ENCODE measurements at regions not wholly inside any gene's neighbourhood (a gene's known extent, or its start where the extent isn't known, plus 50 kb on each side); places are given as distances from the start of the nearest gene placed in this dataset.

- no peaks in the 10 kb centered on the region for H3F3A ChIP-seq (ENCODE audit: insufficient read depth)
- no peaks in the 10 kb centered on the region for H3K36me3 ChIP-seq (ENCODE audit: low read length)
- no peak overlapping the region for H2AFZ ChIP-seq (ENCODE audit: low read depth, low read length, severe bottlenecking)
- TF ChIP-seq EZH2phosphoT487 (conservative IDR thresholded peaks at IDR 0.05; ENCODE audit: low read length) (no peak), CTCF (IDR thresholded peaks at IDR 0.05; ENCODE audit: insufficient read depth, low read length, poor library complexity, severe bottlenecking) (no peak)
- H4K20me1 ChIP-seq (ENCODE audit: low read depth, low read length), result no peaks in the 10 kb centered on the region
- no peaks in the 10 kb centered on the region for H3K9me3 ChIP-seq (ENCODE audit: insufficient read depth, low read length)
- H3K79me2 ChIP-seq (ENCODE audit: insufficient read depth, low read length), result no peaks in the 10 kb centered on the region
- H3K9ac ChIP-seq (ENCODE audit: low read length), result no peak overlapping the region
- no peak overlapping the region for H3K4me2 ChIP-seq (ENCODE audit: low read depth, low read length, poor library complexity, severe bottlenecking)
- H3K4me3 ChIP-seq (ENCODE audit: insufficient read depth, low read length, poor library complexity, severe bottlenecking), result no peak overlapping the region
- H3K9me2 ChIP-seq (replicated peaks; ENCODE audit: insufficient read depth, low read length), result no peaks in the 10 kb centered on the region
- no peaks in the 10 kb centered on the region for H3K27me3 ChIP-seq (ENCODE audit: low read length)
- H3K27ac ChIP-seq (ENCODE audit: low read depth, low read length), result no peak overlapping the region
These were observed 182.3 kb upstream of the SOX9 start for GRCh38 chr17:71938340-71939010.

DNA sequence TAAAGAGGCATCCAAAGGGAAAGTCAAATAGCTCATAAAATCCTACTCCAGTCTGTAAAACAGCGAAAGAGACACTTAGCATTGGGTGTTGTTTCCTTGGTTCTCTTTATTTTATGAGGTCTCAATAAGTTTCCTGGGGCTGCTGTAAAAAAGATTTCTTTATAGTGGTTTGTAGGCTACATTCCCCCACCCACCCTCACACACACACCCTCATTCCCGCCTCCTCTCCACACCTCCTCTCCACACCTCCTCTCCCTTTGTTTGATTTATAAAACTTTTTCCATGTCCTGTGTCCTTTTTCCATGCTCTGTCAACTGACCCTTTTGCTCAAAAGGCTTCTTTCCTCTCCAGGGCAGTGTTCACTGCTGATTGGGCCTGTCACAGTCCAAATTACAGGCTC, 178.9 kb upstream of the SOX9 start:
- Histone ChIP-seq H3K4me2 (ENCODE audit: low read depth, low read length, poor library complexity, severe bottlenecking) (no peak overlapping the region), H4K20me1 (ENCODE audit: low read depth, low read length) (no peaks in the 10 kb centered on the region), H3K4me3 (ENCODE audit: insufficient read depth, low read length, poor library complexity, severe bottlenecking) (no peak overlapping the region), H3K79me2 (ENCODE audit: insufficient read depth, low read length) (no peaks in the 10 kb centered on the region), H3K9me2 (replicated peaks; ENCODE audit: insufficient read depth, low read length) (no peaks in the 10 kb centered on the region), H2AFZ (ENCODE audit: low read depth, low read length, severe bottlenecking) (no peak overlapping the region), H3K36me3 (ENCODE audit: low read length) (no peaks in the 10 kb centered on the region), H3K9me3 (ENCODE audit: insufficient read depth, low read length) (no peaks in the 10 kb centered on the region), H3F3A (ENCODE audit: insufficient read depth) (no peaks in the 10 kb centered on the region), H3K27me3 (ENCODE audit: low read length) (no peaks in the 10 kb centered on the region), H3K9ac (ENCODE audit: low read length) (no peak overlapping the region), H3K27ac (ENCODE audit: low read depth, low read length) (no peak overlapping the region)
- TF ChIP-seq EZH2phosphoT487 (conservative IDR thresholded peaks at IDR 0.05; ENCODE audit: low read length), result no peak
- no peak for TF ChIP-seq CTCF (IDR thresholded peaks at IDR 0.05; ENCODE audit: insufficient read depth, low read length, poor library complexity, severe bottlenecking)

DNA sequence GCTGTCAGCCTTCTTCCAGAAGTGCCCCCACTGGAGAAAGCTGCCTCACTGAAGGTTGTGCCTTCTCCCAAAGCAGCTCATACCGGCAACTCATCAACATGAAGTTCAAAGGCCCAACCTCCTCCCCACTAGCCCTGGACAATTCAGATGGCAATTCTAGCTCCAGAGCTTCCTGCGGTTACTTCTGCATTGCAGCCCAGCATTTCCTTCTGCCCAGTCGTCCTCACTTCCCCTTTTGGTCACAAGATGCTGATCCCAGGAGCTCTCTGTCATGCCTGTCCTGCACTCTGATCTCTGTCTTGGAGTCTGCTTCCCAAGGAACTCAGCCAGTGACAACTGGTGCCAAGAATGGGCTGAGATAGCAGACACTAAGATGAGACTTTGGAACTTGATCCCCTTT, 178.2 kb upstream of the SOX9 start:
- Histone ChIP-seq H3K79me2 (ENCODE audit: insufficient read depth, low read length) (no peaks in the 10 kb centered on the region), H3K9ac (ENCODE audit: low read length) (no peak overlapping the region), H3K4me3 (ENCODE audit: insufficient read depth, low read length, poor library complexity, severe bottlenecking) (no peak overlapping the region), H3F3A (ENCODE audit: insufficient read depth) (no peaks in the 10 kb centered on the region), H3K4me2 (ENCODE audit: low read depth, low read length, poor library complexity, severe bottlenecking) (no peak overlapping the region), H3K27ac (ENCODE audit: low read depth, low read length) (no peak overlapping the region), H3K27me3 (ENCODE audit: low read length) (no peaks in the 10 kb centered on the region), H3K36me3 (ENCODE audit: low read length) (no peaks in the 10 kb centered on the region), H3K9me2 (replicated peaks; ENCODE audit: insufficient read depth, low read length) (no peaks in the 10 kb centered on the region), H3K9me3 (ENCODE audit: insufficient read depth, low read length) (no peaks in the 10 kb centered on the region), H4K20me1 (ENCODE audit: low read depth, low read length) (no peaks in the 10 kb centered on the region), H2AFZ (ENCODE audit: low read depth, low read length, severe bottlenecking) (no peak overlapping the region)
- TF ChIP-seq EZH2phosphoT487 (conservative IDR thresholded peaks at IDR 0.05; ENCODE audit: low read length) (no peak), CTCF (IDR thresholded peaks at IDR 0.05; ENCODE audit: insufficient read depth, low read length, poor library complexity, severe bottlenecking) (no peak)
